Adrenal gland (tissue), 9 donors: ENCODE measurements at regions not wholly inside any gene's neighbourhood (a gene's known extent, or its start where the extent isn't known, plus 50 kb on each side); places are given as distances from the start of the nearest gene placed in this dataset.

Experiments
- DNase-seq, 7 donors: peaks; one replicate each; pipeline ENCODE4 v3.0.0-alpha.2; 2019 to 2020
- H3K27ac ChIP-seq, 5 donors: fragments of 200-600 bp; sonication (generic) in 4 of 5; 1 replicate in 3 of 5; 2 replicates in 2 of 5; pipeline versions ENCODE4 v1.5.1 to v1.8.0; 2016 to 2020; ENCODE audit warnings: mild to moderate bottlenecking in 1 of 5
- H3K27me3 ChIP-seq: fragments of 200-600 bp; 2 replicates; pipeline ENCODE4 v1.8.0; 2021
- H3K36me3 ChIP-seq, 2 donors: fragments of 200-600 bp; replicated peaks in 1 of 2; 1 replicate in 1 of 2; 2 replicates in 1 of 2; pipeline versions ENCODE4 v1.5.1 to v1.8.0; 2018 to 2022
- H3K4me1 ChIP-seq, 2 donors: fragments of 200-600 bp; replicated peaks in 1 of 2; 1 replicate in 1 of 2; 2 replicates in 1 of 2; pipeline versions ENCODE4 v1.5.1 to v1.8.0; 2018 to 2021
- H3K4me3 ChIP-seq, 4 donors: fragments of 200-600 bp; sonication (generic) in 3 of 4; one replicate each; pipeline ENCODE4 v1.5.1; 2016 to 2018
- H3K9me3 ChIP-seq, 3 donors: fragments of 200-600 bp; sonication (generic) in 1 of 3; replicated peaks in 1 of 3; 1 replicate in 2 of 3; 2 replicates in 1 of 3; pipeline versions ENCODE4 v1.5.1 to v1.8.0; 2016 to 2021
- POLR2A ChIP-seq, 2 donors: fragments of 450-650 bp; IDR thresholded peaks; one replicate each; pipeline ENCODE4 v1.6.1; 2017; ENCODE audit warnings: antibody characterized with exemption in 2 of 2, mild to moderate bottlenecking in 2 of 2, moderate library complexity in 1 of 2
- WGBS, 4 donors: extraction: QIAGEN DNeasy Blood & Tissue Kit in 2 of 4; methylation state at CpG; one replicate each; pipeline versions ENCODE4 v1.1.5 to v1.1.7; 2013 to 2017; 5-methylcytosine and 5-hydroxymethylcytosine counted together
- intact Hi-C, 2 donors: fragments of 100-400 bp; cut with DNase I; formaldehyde crosslinking; loops; one replicate each; pipeline versions ENCODE4 v1.14.1 to v1.15.0; 2022 to 2023
- TF ChIP-seq, protein P1 (sequence below), 6 experiments: fragments of 450-650 bp in 4 of 6; fragments of 200-600 bp in 2 of 6; sonication (generic) in 1 of 6; IDR thresholded peaks; 1 replicate in 5 of 6; 2 replicates in 1 of 6; pipeline versions ENCODE4 v1.5.1 to v1.8.0; 2016 to 2021; ENCODE audit warnings: antibody characterized with exemption in 6 of 6, mild to moderate bottlenecking in 2 of 6, moderate library complexity in 1 of 6
- donor health status: healthy with polysubstance abuse.
- donor health status: Bipolar disorder and iron deficiency.
- donor health status: DM: yes; HTN: yes; CAD: no.
- donor health status: DM: no; HTN: no; CAD: no.
- donor health status: DM: no; HTN: no; CAD: no.

DNA sequence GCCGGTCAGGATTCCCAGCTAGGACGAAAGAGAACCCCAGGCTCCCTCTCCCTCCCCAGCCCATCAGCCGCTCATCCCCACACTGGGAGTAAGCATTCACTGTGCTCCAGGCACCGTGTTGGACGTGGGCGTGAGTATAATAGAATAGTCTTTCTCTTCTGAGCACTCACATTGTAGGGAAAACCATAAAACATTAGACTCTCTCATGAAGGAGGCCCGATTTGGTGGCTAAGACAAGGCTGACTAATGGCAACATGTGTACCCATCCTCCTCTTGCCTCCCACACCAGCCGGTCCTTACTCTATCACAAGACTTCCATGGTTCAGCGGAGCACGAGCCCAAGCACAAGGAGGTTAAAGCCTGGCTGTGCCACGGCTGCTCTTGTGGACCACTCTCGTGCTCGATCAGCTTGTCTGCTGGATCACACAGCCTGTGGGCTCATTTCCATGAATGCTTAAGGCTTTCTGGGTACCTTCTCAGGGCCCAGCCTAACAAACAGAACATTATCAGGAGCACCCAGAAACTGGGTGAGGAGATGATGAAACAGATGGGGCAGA, 540.9 kb upstream of the RAB6C start:
- Histone ChIP-seq H3K27me3 (no peaks in the 10 kb centered on the region), H3K4me3 (no peak overlapping the region), H3K4me1 (no peaks in the 10 kb centered on the region), H3K36me3 (no peaks in the 10 kb centered on the region), H3K9me3 (no peaks in the 10 kb centered on the region), H3K27ac (no peak overlapping the region)
- intact Hi-C loops, result no loop called here
- DNase-seq, result no peak
- 68 to 81% (median 77%) methylated on average over 13 of the region's 13 CpGs for WGBS, 4 donors
- TF ChIP-seq POLR2A (IDR thresholded peaks at IDR 0.05), result no peak
- TF ChIP-seq, protein P1, sequence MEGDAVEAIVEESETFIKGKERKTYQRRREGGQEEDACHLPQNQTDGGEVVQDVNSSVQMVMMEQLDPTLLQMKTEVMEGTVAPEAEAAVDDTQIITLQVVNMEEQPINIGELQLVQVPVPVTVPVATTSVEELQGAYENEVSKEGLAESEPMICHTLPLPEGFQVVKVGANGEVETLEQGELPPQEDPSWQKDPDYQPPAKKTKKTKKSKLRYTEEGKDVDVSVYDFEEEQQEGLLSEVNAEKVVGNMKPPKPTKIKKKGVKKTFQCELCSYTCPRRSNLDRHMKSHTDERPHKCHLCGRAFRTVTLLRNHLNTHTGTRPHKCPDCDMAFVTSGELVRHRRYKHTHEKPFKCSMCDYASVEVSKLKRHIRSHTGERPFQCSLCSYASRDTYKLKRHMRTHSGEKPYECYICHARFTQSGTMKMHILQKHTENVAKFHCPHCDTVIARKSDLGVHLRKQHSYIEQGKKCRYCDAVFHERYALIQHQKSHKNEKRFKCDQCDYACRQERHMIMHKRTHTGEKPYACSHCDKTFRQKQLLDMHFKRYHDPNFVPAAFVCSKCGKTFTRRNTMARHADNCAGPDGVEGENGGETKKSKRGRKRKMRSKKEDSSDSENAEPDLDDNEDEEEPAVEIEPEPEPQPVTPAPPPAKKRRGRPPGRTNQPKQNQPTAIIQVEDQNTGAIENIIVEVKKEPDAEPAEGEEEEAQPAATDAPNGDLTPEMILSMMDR (IDR thresholded peaks at IDR 0.05), result no peak

DNA sequence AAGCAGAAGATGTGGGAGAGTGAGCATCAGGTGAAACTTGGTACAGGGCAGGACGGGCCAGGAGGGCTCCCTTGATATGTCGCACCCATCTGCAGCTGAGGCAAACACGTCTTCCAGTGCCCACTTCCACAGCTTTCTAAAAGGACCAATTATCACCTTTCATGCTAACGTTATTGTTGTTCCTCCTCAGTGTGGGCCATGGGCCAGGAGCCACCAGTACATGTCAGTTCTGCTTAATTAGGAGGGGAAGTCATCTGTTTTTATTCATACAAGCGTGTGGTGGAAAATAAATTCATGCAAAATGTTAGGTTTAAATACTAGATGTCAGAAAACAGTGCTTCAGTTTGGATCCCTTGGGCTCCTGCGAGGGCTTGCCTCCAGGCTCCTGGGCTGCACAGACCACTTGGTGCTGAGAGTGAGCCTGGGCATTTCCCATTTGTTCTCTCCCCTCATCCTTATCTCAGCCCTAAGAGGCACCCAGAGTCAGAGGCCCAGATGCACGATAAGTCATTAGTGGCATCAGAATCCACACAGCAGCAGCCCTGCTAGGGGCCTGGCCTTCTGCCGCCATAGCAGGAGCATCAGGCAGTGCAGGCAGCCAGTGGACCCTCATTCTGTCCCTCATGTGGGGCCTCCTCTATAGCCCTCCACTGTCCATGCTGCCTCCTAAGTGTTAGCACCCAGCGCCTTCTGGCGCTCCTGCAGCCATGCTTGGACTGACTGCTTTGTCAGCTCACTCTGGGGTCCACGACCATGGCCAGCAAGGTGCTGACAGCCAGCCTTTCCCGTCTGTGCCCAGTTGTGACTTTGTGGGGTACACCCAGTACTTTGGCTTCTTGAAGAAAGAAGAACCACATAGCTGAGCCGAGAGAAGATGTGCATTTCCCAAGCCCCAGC, 539.8 kb upstream of the RAB6C start:
- Histone ChIP-seq H3K9me3 (no peaks in the 10 kb centered on the region), H3K4me1 (no peaks in the 10 kb centered on the region), H3K4me3 (no peak overlapping the region), H3K27ac (no peak overlapping the region), H3K36me3 (no peaks in the 10 kb centered on the region), H3K27me3 (no peaks in the 10 kb centered on the region)
- WGBS, 4 donors, result 69 to 77% (median 72%) methylated on average over 10 to 13 of the region's 13 CpGs
- no peak for TF ChIP-seq POLR2A (IDR thresholded peaks at IDR 0.05)
- TF ChIP-seq, protein P1 (IDR thresholded peaks at IDR 0.05), result no peak
- DNase-seq, result no peak
- intact Hi-C loops, result no loop called here

DNA sequence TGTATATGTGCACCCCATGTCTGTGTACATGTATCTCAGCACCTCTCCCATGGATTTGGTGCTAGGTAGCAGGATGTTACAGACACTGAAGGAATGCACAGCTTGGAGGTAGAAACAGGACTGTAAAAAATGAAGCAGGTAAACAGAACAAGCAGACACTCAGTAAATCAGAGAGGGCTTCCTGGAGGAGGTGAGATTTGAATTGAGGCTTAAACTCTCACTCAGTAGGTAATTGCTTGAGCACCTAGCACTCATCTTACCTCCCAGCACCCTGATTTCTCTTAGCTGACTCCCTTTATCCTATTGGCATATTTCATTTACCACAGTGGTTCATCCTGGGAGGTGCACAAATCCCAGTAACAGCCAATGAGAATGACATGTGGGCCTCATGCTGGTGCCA, 537.9 kb upstream of the RAB6C start:
- Histone ChIP-seq H3K9me3 (no peaks in the 10 kb centered on the region), H3K27ac (no peak overlapping the region), H3K27me3 (no peaks in the 10 kb centered on the region), H3K4me3 (no peak overlapping the region), H3K36me3 (no peaks in the 10 kb centered on the region), H3K4me1 (no peaks in the 10 kb centered on the region)
- DNase-seq, result no peak
- no peak for TF ChIP-seq POLR2A (IDR thresholded peaks at IDR 0.05)
- TF ChIP-seq, protein P1 (IDR thresholded peaks at IDR 0.05), result no peak
- intact Hi-C loops, result no loop called here

DNA sequence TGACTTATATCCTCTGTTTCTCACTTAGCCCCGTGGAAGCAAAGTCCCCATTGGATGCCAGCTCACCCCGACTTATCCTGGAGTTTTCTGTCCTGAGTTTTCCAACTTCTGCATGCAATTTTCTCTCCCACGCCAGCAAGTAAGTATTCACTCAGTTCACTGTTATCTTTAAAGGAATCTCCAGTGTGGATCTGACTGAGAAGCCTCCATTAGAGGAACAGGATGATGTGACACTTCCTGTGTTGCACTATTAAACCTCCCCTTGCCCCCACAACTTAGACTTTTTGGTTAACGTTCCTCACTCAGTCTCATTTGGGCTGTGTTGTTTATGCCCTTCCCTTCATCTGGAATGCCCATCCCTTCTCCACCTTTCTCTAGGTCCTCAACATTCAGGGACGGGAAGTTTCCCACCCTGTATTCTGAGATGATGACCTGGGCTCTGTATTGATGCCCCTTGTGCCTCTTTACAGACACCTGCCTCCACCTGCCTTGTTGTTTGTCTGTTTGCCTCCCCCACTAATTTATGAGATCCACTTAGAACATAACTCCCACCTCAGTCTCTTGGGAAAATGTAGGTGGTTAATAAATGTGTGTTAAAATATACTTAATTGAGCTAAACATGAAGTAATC, 536.1 kb upstream of the RAB6C start:
- Histone ChIP-seq H3K27me3 (no peaks in the 10 kb centered on the region), H3K36me3 (no peaks in the 10 kb centered on the region), H3K4me1 (no peaks in the 10 kb centered on the region), H3K27ac (no peak overlapping the region), H3K9me3 (no peaks in the 10 kb centered on the region), H3K4me3 (no peak overlapping the region)
- no peak for TF ChIP-seq POLR2A (IDR thresholded peaks at IDR 0.05)
- TF ChIP-seq, protein P1 (IDR thresholded peaks at IDR 0.05), result no peak
- intact Hi-C loops, result no loop called here
- no peak for DNase-seq
- WGBS, 4 donors, result 69 to 75% (median 70%) methylated on average over 5 of the region's 5 CpGs
